H1 (cell line): ENCODE measurements at regions not wholly inside any gene's neighbourhood (a gene's known extent, or its start where the extent isn't known, plus 50 kb on each side); places are given as distances from the start of the nearest gene placed in this dataset.

Source experiments
- EP300 ChIP-seq, 2 experiments: IDR thresholded peaks; 1 replicate in 1 of 2; 2 replicates in 1 of 2; pipeline ENCODE4 v1.6.1; 2011 to 2012; ENCODE audit warnings: low read depth in 2 of 2, low read length in 2 of 2, mild to moderate bottlenecking in 2 of 2, borderline replicate concordance in 1 of 2, inconsistent platforms in 1 of 2, moderate library complexity in 1 of 2
- GTF2F1 ChIP-seq: IDR thresholded peaks from 2 replicates; pipeline ENCODE4 v1.6.1; 2012; ENCODE audit warnings: low read depth, low read length, improper control_type of control experiment, borderline replicate concordance
- POU5F1 ChIP-seq: IDR thresholded peaks from 2 replicates; pipeline ENCODE4 v1.6.1; 2011; ENCODE audit warnings: low read depth, mild to moderate bottlenecking, low read length, moderate library complexity

DNA sequence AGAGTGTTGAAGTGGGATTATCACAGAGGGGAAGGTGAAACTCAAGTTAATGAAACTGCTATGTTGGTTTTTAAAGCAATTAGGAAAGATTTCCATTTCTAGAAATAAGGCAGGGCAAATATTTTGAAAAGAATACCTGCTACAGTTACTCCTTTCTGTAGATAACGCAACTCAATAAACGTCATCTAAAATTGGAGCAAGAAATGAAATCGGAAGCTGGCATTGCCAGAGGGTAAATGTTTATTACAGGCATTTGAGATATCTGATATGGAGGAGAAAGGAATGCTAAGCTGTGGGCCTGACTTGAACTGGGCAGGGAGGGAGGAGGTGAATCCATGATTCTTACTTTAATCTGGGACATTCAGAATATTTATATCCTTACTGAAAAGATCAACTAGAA, 217.0 kb upstream of the ADARB2 start (continued):
- TF ChIP-seq GTF2F1 (no peak), POU5F1 (no peak), EP300 (IDR thresholded peaks at IDR 0.05; ENCODE audit: borderline replicate concordance in 1 of 2, low read depth in 2 of 2, low read length in 2 of 2) (no peak)
